ENCODE measurements at regions not wholly inside any gene's neighbourhood (a gene's known extent, or its start where the extent isn't known, plus 50 kb on each side); places are given as distances from the start of the nearest gene placed in this dataset.

- Histone ChIP-seq H3K56ac (ENCODE audit: extremely low read depth, insufficient read depth, low read length) (no peak overlapping the region), H2BK15ac (ENCODE audit: low read depth, low read length) (no peak overlapping the region), H3K9me1 (ENCODE audit: insufficient read depth, low read length) (no peaks in the 10 kb centered on the region), H3K4me3 (ENCODE audit: insufficient read depth, low read depth, low read length) (no peak overlapping the region), H3K4me2 (ENCODE audit: low read depth, low read length) (peak overlapping the region; percentile 19; the same call in 1 of the 2 replicates), H4K20me1 (ENCODE audit: insufficient read depth, low read length) (no peaks in the 10 kb centered on the region), H2AK9ac (replicated peaks; ENCODE audit: low read depth, low read length, poor library complexity) (no peak overlapping the region), H4K5ac (ENCODE audit: low read depth, low read length) (no peak overlapping the region; the same call in 1 of the 2 replicates), H2BK5ac (ENCODE audit: low read depth, low read length, poor library complexity, severe bottlenecking) (peak overlapping the region; percentile 8), H4K8ac (ENCODE audit: low read depth in 2 of 2, low read length in 2 of 2) (peak overlapping the region in 1 of 2 experiments; percentile 26; a peak in 1 of 4 replicates), H3K23ac (ENCODE audit: low read depth, low read length) (no peak overlapping the region), H2BK20ac (ENCODE audit: low read depth, low read length) (peak overlapping the region; percentile 21; the same call in 1 of the 2 replicates), H3K4me1 (ENCODE audit: control insufficient read depth, insufficient read depth, low read length) (peaks cover 2% of the 10 kb centered on the region), H3K36me3 (ENCODE audit: control insufficient read depth, insufficient read depth, low read length) (no peaks in the 10 kb centered on the region), H3K27me3 (ENCODE audit: control insufficient read depth, insufficient read depth, low read length) (no peaks in the 10 kb centered on the region), H3K27ac (ENCODE audit: insufficient read depth, low read length) (no peak overlapping the region), H2AFZ (replicated peaks; ENCODE audit: low read length, poor library complexity) (no peak overlapping the region), H2AK5ac (ENCODE audit: low read depth, low read length) (no peak overlapping the region), H4K91ac (ENCODE audit: insufficient read depth, low read depth, low read length) (no peak overlapping the region), H2BK120ac (ENCODE audit: low read depth, low read length) (peak overlapping the region; percentile 41; the same call in 1 of the 2 replicates), H3K4ac (ENCODE audit: low read depth, low read length) (no peak overlapping the region), H3K14ac (replicated peaks; ENCODE audit: low read depth, low read length) (no peak overlapping the region), H3K79me1 (ENCODE audit: low read depth in 1 of 2, low read length in 2 of 2) (no peaks in the 10 kb centered on the region), H3K9ac (ENCODE audit: low read depth, low read length) (no peak overlapping the region), H3K9me3 (ENCODE audit: control insufficient read depth, insufficient read depth, low read length) (no peaks in the 10 kb centered on the region), H3K18ac (ENCODE audit: low read depth, low read length) (no peak overlapping the region; the same call in 1 of the 2 replicates)
- TF ChIP-seq FOS (IDR thresholded peaks at IDR 0.05; ENCODE audit: low read depth, low read length): peak; percentile 45; the same call in 1 of the 2 replicates
- TF ChIP-seq, protein P1, sequence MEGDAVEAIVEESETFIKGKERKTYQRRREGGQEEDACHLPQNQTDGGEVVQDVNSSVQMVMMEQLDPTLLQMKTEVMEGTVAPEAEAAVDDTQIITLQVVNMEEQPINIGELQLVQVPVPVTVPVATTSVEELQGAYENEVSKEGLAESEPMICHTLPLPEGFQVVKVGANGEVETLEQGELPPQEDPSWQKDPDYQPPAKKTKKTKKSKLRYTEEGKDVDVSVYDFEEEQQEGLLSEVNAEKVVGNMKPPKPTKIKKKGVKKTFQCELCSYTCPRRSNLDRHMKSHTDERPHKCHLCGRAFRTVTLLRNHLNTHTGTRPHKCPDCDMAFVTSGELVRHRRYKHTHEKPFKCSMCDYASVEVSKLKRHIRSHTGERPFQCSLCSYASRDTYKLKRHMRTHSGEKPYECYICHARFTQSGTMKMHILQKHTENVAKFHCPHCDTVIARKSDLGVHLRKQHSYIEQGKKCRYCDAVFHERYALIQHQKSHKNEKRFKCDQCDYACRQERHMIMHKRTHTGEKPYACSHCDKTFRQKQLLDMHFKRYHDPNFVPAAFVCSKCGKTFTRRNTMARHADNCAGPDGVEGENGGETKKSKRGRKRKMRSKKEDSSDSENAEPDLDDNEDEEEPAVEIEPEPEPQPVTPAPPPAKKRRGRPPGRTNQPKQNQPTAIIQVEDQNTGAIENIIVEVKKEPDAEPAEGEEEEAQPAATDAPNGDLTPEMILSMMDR (conservative IDR thresholded peaks at IDR 0.05; ENCODE audit: low read depth, low read length): no peak
- no TSS peak for BruUV-seq (replicated peaks)
- intact Hi-C loops (cut with micrococcal nuclease): no loop called here
- ATAC-seq (ENCODE audit: low read depth) (peak; percentile 89), DNase-seq (peak; percentile 84)
- ChIA-PET CTCF (no interaction called here), POLR2A (ENCODE audit: unreplicated experiment) (no interaction called here)
- in situ Hi-C loops (cut with MboI; ENCODE audit: low sequenced_read_pairs): no loop called here
- no CpG with 5 or more reads among the region's 3 CpGs for WGBS, 2 experiments (ENCODE audit: extremely low coverage in 2 of 2, insufficient read length in 1 of 2)
- dilution Hi-C loops (cut with HindIII; ENCODE audit: low sequenced_read_pairs, unreplicated experiment): no loop called here
These were observed 884.3 kb downstream of the GALC start for GRCh38 chr14:87108726-87109125.

All from IMR-90 (cell line).